Bronchial epithelial cell (primary cell): ENCODE measurements at regions not wholly inside any gene's neighbourhood (a gene's known extent, or its start where the extent isn't known, plus 50 kb on each side); places are given as distances from the start of the nearest gene placed in this dataset.

ENCODE experiments used
- DNase-seq: peaks from one replicate; pipeline ENCODE4 v3.0.0-alpha.2; 2010; ENCODE audit warnings: low read depth
- FAIRE-seq: peaks from 2 replicates; lab custom pipeline; 2011; peaks lifted over from hg19 to GRCh38; lab: Jason Lieb, UNC
- H3K27me3 ChIP-seq: 2 replicates; pipeline ENCODE4 v1.5.1; 2011; ENCODE audit warnings: low read length; ENCODE audit not compliant: control insufficient read depth, insufficient read depth
- H3K36me3 ChIP-seq: 2 replicates; pipeline ENCODE4 v1.5.1; 2011; ENCODE audit warnings: low read length; ENCODE audit not compliant: control insufficient read depth, insufficient read depth
- H3K4me3 ChIP-seq: 2 replicates; pipeline ENCODE4 v1.5.1; 2011; ENCODE audit warnings: mild to moderate bottlenecking, low read depth, low read length, control low read depth
- CTCF ChIP-seq: IDR thresholded peaks from 2 replicates; pipeline ENCODE4 v1.5.1; 2011; ENCODE audit warnings: mild to moderate bottlenecking, moderate library complexity, low read length, control low read depth, inconsistent platforms; ENCODE audit not compliant: insufficient read depth, severe bottlenecking

GRCh38 chr9:78666818-78667414 is 370.0 kb downstream of the PSAT1 start:
- Histone ChIP-seq H3K4me3 (no peak overlapping the region), H3K27me3 (peaks cover 1% of the 10 kb centered on the region), H3K36me3 (no peaks in the 10 kb centered on the region)
- TF ChIP-seq CTCF = no peak
- FAIRE-seq (no peak), DNase-seq (peak; percentile 24)

GRCh38 chr9:78668148-78668832 is 371.4 kb downstream of the PSAT1 start:
- DNase-seq (peak; percentile 92), FAIRE-seq (no peak)
- Histone ChIP-seq H3K4me3 (no peak overlapping the region), H3K36me3 (no peaks in the 10 kb centered on the region), H3K27me3 (no peaks in the 10 kb centered on the region)
- no peak for TF ChIP-seq CTCF

GRCh38 chr9:78669591-78669990 is 372.7 kb downstream of the PSAT1 start:
- H3K27me3 ChIP-seq = no peaks in the 10 kb centered on the region
- no peak for TF ChIP-seq CTCF
- FAIRE-seq (no peak), DNase-seq (peak; percentile 34)
- no peak overlapping the region for H3K4me3 ChIP-seq
- no peaks in the 10 kb centered on the region for H3K36me3 ChIP-seq

- DNase-seq (no peak), FAIRE-seq (no peak)
- Histone ChIP-seq H3K27me3 (no peaks in the 10 kb centered on the region), H3K4me3 (no peak overlapping the region), H3K36me3 (no peaks in the 10 kb centered on the region)
- no peak for TF ChIP-seq CTCF
These were observed 374.9 kb downstream of the PSAT1 start for GRCh38 chr9:78671785-78672184.

GRCh38 chr9:78674874-78675273 is 377.9 kb downstream of the PSAT1 start:
- FAIRE-seq (no peak), DNase-seq (no peak)
- Histone ChIP-seq H3K4me3 (no peak overlapping the region), H3K36me3 (no peaks in the 10 kb centered on the region), H3K27me3 (no peaks in the 10 kb centered on the region)
- no peak for TF ChIP-seq CTCF
